B cell (primary cell): ENCODE measurements at regions not wholly inside any gene's neighbourhood (a gene's known extent, or its start where the extent isn't known, plus 50 kb on each side); places are given as distances from the start of the nearest gene placed in this dataset.

ENCODE experiments used
- ATAC-seq: fragments of 200-7000 bp; cut with Tn5 transposase; one replicate; pipeline ENCODE4 v1.10.0; 2021; ENCODE audit warnings: low read depth, mild to moderate bottlenecking, moderate number of reproducible peaks, moderate library complexity
- CTCF ChIA-PET: fragments of 350-600 bp; sonication (Branson Sonifier 250); formaldehyde crosslinking; loops from one replicate; lab custom pipeline; 2021; ENCODE audit warnings: antibody characterized with exemption, inconsistent platforms; lab: Charles Lee
- POLR2A ChIA-PET: fragments of 350-600 bp; sonication (Branson Sonifier 250); formaldehyde crosslinking; loops from one replicate; lab custom pipeline; 2021; ENCODE audit warnings: antibody characterized with exemption; lab: Charles Lee
- DNase-seq: peaks from one replicate; pipeline ENCODE4 v3.0.0; 2013
- H2AFZ ChIP-seq: 2 replicates; pipeline ENCODE4 v1.6.1; 2012; ENCODE audit warnings: mild to moderate bottlenecking, low read depth, low read length; ENCODE audit not compliant: insufficient read depth, poor library complexity, severe bottlenecking
- H3K27ac ChIP-seq, 2 donors: 1 replicate in 1 of 2; 2 replicates in 1 of 2; pipeline ENCODE4 v1.5.1; 2012 to 2013; ENCODE audit warnings: low read length in 2 of 2, mild to moderate bottlenecking in 2 of 2, moderate library complexity in 1 of 2
- H3K27me3 ChIP-seq, 4 experiments: fragments of 200-600 bp in 1 of 4; sonication (generic) in 1 of 4; replicated peaks in 1 of 4; 1 replicate in 2 of 4; 2 replicates in 2 of 4; pipeline versions ENCODE4 v1.6.1 to v1.7.0; 2013 to 2016; ENCODE audit warnings: low read length in 3 of 4, mild to moderate bottlenecking in 2 of 4, mixed read lengths in 1 of 4, moderate library complexity in 1 of 4; ENCODE audit not compliant: insufficient read depth in 4 of 4, control insufficient read depth in 3 of 4; ENCODE audit errors: control extremely low read depth in 1 of 4
- H3K36me3 ChIP-seq, 2 experiments: replicated peaks in 1 of 2; 1 replicate in 1 of 2; 2 replicates in 1 of 2; pipeline versions ENCODE4 v1.6.1 to v1.7.1; 2013; ENCODE audit warnings: low read length in 1 of 2; ENCODE audit not compliant: insufficient read depth in 2 of 2, control insufficient read depth in 1 of 2; ENCODE audit errors: control extremely low read depth in 1 of 2, extremely low read depth in 1 of 2
- H3K4me1 ChIP-seq, 2 donors: fragments of 200-600 bp in 1 of 2; sonication (generic) in 1 of 2; 1 replicate in 1 of 2; 2 replicates in 1 of 2; pipeline versions ENCODE4 v1.5.1 to v1.6.1; 2013 to 2017; ENCODE audit warnings: low read length in 2 of 2; ENCODE audit not compliant: control insufficient read depth in 2 of 2, insufficient read depth in 2 of 2
- H3K4me2 ChIP-seq: replicated peaks from 2 replicates; pipeline ENCODE3; 2012; ENCODE audit warnings: mild to moderate bottlenecking, low read depth, low read length; ENCODE audit not compliant: poor library complexity, severe bottlenecking
- H3K4me3 ChIP-seq, 5 experiments: fragments of 200-600 bp in 1 of 5; sonication (generic) in 1 of 5; 1 replicate in 3 of 5; 2 replicates in 2 of 5; pipeline versions ENCODE4 v1.5.1 to v1.7.0; 2011 to 2016; ENCODE audit warnings: low read length in 4 of 5, mild to moderate bottlenecking in 4 of 5, low read depth in 2 of 5, control low read depth in 1 of 5, moderate library complexity in 1 of 5; ENCODE audit not compliant: insufficient read depth in 1 of 5; ENCODE audit errors: control extremely low read depth in 1 of 5, extremely low read depth in 1 of 5
- H3K79me2 ChIP-seq: fragments of 200-600 bp; sonication (generic); one replicate; pipeline ENCODE4 v1.6.0; 2016; ENCODE audit warnings: low read length; ENCODE audit not compliant: control insufficient read depth, insufficient read depth
- H3K9ac ChIP-seq: fragments of 200-600 bp; sonication (generic); 2 replicates; pipeline ENCODE4 v1.6.1; 2017; ENCODE audit warnings: mild to moderate bottlenecking, low read length, moderate library complexity
- H3K9me3 ChIP-seq, 3 donors: one replicate each; pipeline versions ENCODE4 v1.6.1 to v1.7.1; 2013; ENCODE audit warnings: low read length in 2 of 3; ENCODE audit not compliant: control insufficient read depth in 2 of 3, insufficient read depth in 1 of 3; ENCODE audit errors: control extremely low read depth in 1 of 3
- H4K20me1 ChIP-seq: 2 replicates; pipeline ENCODE4 v1.6.0; 2012; ENCODE audit warnings: mild to moderate bottlenecking, low read length; ENCODE audit not compliant: insufficient read depth, control insufficient read depth, poor library complexity, severe bottlenecking
- H3K27ac Mint-ChIP-seq: one replicate; pipeline ENCODE4 v1.8.0; 2021; ENCODE audit warnings: mixed read lengths
- H3K27me3 Mint-ChIP-seq: one replicate; pipeline ENCODE4 v1.8.0; 2021; ENCODE audit warnings: mixed read lengths
- H3K4me1 Mint-ChIP-seq: one replicate; pipeline ENCODE4 v1.8.0; 2021; ENCODE audit warnings: mixed read lengths
- H3K4me3 Mint-ChIP-seq: one replicate; pipeline ENCODE4 v1.8.0; 2021; ENCODE audit warnings: mixed read lengths
- H3K9me3 Mint-ChIP-seq: one replicate; pipeline ENCODE4 v1.8.0; 2022; ENCODE audit warnings: mixed read lengths; ENCODE audit not compliant: insufficient read depth
- CTCF ChIP-seq: fragments of 200-600 bp; IDR thresholded peaks from one replicate; pipeline ENCODE4 v1.8.0; 2022; ENCODE audit warnings: antibody characterized with exemption, mild to moderate bottlenecking
- EZH2 ChIP-seq: IDR thresholded peaks from 2 replicates; pipeline ENCODE4 v1.6.1; 2012; ENCODE audit warnings: borderline replicate concordance, low read depth, mild to moderate bottlenecking, moderate library complexity, low read length; ENCODE audit not compliant: insufficient read depth, poor library complexity, severe bottlenecking
- WGBS: methylation state at CpG from one replicate; pipeline ENCODE4 v1.1.5; 2013; ENCODE audit warnings: missing lambda C conversion rate; ENCODE audit not compliant: insufficient coverage; 5-methylcytosine and 5-hydroxymethylcytosine counted together
- intact Hi-C: fragments of 100-400 bp; cut with micrococcal nuclease; formaldehyde crosslinking; loops from one replicate; pipeline ENCODE4 v1.10.0; 2022

DNA sequence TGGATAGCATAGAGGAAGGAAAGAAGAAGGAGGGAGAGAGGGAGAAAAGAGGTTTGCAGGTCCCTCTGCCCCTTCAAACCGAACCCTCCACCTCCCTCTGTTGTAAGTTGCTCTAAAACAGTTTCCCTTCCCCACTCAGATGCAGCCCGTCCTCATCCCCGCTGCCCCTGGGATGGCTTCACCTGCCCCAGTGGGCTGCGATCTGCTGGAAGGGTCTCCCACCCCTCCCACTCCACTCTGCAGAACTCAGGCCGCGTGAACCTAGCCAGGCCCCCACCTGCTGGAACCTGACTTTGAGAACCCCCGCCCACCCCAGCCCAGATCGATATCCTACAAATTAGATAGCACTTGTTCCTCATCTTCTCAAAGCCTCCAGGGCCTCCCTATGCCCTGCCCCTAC, 190.8 kb downstream of the DLL1 start:
- intact Hi-C loops = no loop called here
- Histone ChIP-seq H3K9ac (no peak overlapping the region), H3K4me1 (peaks cover 2 to 4% of the 10 kb centered on the region in 2 donors), H3K9me3 (peaks cover 0 to 21% (median 3%) of the 10 kb centered on the region in 3 donors), H3K79me2 (no peaks in the 10 kb centered on the region), H3K4me2 (no peak overlapping the region), H2AFZ (no peak overlapping the region), H4K20me1 (no peaks in the 10 kb centered on the region), H3K36me3 (no peaks in the 10 kb centered on the region), H3K4me3 (no peak overlapping the region), H3K27ac (no peak overlapping the region), H3K27me3 (peaks cover 0 to 16% (median 0%) of the 10 kb centered on the region in 4 experiments)
- WGBS = 97% methylated on average over 5 of the region's 8 CpGs
- Mint-ChIP-seq H3K27ac (no peak overlapping the region), H3K27me3 (peaks cover 9% of the 10 kb centered on the region), H3K4me1 (no peaks in the 10 kb centered on the region), H3K4me3 (no peak overlapping the region), H3K9me3 (no peaks in the 10 kb centered on the region)
- ChIA-PET CTCF (no interaction called here), POLR2A (no interaction called here)
- TF ChIP-seq EZH2 (no peak), CTCF (no peak)
- no peak for ATAC-seq
- no peak for DNase-seq

DNA sequence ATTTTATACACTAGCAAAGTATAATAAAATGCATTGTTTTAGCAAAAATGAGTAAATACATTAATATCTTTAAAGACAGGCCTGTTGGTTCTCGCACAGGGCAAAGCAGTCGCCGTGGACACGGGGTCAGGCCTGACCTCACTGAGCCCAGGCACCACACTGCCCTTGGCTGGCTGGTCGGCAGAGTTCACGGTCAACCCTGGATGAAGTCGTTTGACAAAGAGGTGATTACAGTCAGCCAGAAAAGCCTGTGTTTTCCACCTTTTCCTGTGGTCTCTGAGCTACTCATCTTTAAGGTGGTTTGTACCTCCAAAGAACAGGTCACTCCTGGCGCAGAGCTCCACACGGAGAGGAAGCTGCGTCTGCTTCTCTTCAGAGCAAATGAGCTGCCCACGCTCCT, 191.5 kb downstream of the DLL1 start:
- CTCF ChIA-PET = no interaction called here

More for the DNA sequence above, 191.5 kb downstream of the DLL1 start:
- Histone ChIP-seq H3K4me3 (no peak overlapping the region), H3K9ac (no peak overlapping the region), H3K4me2 (no peak overlapping the region), H3K79me2 (no peaks in the 10 kb centered on the region), H3K36me3 (no peaks in the 10 kb centered on the region), H3K4me1 (peaks cover 2 to 4% of the 10 kb centered on the region in 2 donors), H3K27me3 (peaks cover 0 to 16% (median 0%) of the 10 kb centered on the region in 4 experiments), H3K9me3 (peaks cover 0 to 21% (median 3%) of the 10 kb centered on the region in 3 donors), H3K27ac (no peak overlapping the region), H4K20me1 (no peaks in the 10 kb centered on the region), H2AFZ (no peak overlapping the region)
- Mint-ChIP-seq H3K4me1 (no peaks in the 10 kb centered on the region), H3K27ac (no peak overlapping the region), H3K9me3 (no peaks in the 10 kb centered on the region), H3K27me3 (peaks cover 6% of the 10 kb centered on the region), H3K4me3 (no peak overlapping the region)
- TF ChIP-seq CTCF (no peak), EZH2 (no peak)
- POLR2A ChIA-PET = no interaction called here
- over 99% methylated on average over 10 of the region's 11 CpGs for WGBS
- no peak for ATAC-seq
- no peak for DNase-seq
- intact Hi-C loops = no loop called here
